ENCODE measurements at regions not wholly inside any gene's neighbourhood (a gene's known extent, or its start where the extent isn't known, plus 50 kb on each side); places are given as distances from the start of the nearest gene placed in this dataset.

DNA sequence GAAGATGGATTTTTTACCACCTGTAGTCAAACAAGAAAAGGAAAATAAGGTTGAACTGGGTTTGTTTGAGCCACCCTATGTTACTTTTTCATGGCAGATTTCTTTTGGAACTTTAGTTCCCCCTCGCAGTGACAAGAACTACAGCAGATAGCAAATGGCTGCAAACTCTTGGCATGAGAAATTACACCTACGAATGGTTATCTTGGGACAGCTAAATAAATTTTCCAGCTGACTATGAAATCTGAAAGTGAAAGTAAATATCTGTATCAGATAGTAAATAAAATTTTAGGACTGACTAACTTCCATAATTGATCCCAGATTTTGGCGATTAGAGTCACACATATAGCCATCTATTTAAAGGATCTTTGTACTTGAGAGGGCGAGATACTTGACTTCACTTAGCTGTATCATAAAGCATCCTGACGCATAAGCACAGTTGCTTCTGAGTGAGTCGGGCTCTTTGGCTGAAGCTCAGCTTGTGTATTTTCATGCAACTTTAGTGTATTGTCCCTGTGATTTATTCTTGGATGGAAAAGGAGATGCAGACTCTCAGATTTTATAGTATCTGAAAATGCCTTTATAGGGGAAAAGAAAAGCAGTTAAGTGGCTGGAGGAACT lies 125.3 kb upstream of the B3GAT2 start:
- TF ChIP-seq, protein P1, sequence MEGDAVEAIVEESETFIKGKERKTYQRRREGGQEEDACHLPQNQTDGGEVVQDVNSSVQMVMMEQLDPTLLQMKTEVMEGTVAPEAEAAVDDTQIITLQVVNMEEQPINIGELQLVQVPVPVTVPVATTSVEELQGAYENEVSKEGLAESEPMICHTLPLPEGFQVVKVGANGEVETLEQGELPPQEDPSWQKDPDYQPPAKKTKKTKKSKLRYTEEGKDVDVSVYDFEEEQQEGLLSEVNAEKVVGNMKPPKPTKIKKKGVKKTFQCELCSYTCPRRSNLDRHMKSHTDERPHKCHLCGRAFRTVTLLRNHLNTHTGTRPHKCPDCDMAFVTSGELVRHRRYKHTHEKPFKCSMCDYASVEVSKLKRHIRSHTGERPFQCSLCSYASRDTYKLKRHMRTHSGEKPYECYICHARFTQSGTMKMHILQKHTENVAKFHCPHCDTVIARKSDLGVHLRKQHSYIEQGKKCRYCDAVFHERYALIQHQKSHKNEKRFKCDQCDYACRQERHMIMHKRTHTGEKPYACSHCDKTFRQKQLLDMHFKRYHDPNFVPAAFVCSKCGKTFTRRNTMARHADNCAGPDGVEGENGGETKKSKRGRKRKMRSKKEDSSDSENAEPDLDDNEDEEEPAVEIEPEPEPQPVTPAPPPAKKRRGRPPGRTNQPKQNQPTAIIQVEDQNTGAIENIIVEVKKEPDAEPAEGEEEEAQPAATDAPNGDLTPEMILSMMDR (IDR thresholded peaks at IDR 0.05; ENCODE audit: borderline replicate concordance, extremely low read depth, low read length, poor library complexity, severe bottlenecking): no peak
- no peak for TF ChIP-seq EZH2 (IDR thresholded peaks at IDR 0.05; ENCODE audit: borderline replicate concordance, low read depth, low read length, severe bottlenecking)

Measured in DND-41 (cell line).